ENCODE measurements at regions not wholly inside any gene's neighbourhood (a gene's known extent, or its start where the extent isn't known, plus 50 kb on each side); places are given as distances from the start of the nearest gene placed in this dataset.

GRCh38 chr5:172570594-172571334 lies 70.3 kb upstream of the NEURL1B start:
- Histone ChIP-seq H3K4me1 (ENCODE audit: control insufficient read depth in 3 of 3, insufficient read depth in 3 of 3, low read length in 3 of 3) (peaks cover under 1 to 19% (median 10%) of the 10 kb centered on the region in 3 donors), H3K27ac (ENCODE audit: low read depth, low read length) (no peak overlapping the region), H3K36me3 (ENCODE audit: control insufficient read depth in 3 of 3, insufficient read depth in 3 of 3, low read length in 3 of 3) (no peaks in the 10 kb centered on the region), H3K9ac (ENCODE audit: low read depth in 1 of 3, low read length in 3 of 3) (no peak overlapping the region), H3K9me3 (ENCODE audit: control insufficient read depth in 3 of 3, low read length in 3 of 3) (no peaks in the 10 kb centered on the region), H3K4me3 (ENCODE audit: low read length in 3 of 3) (no peak overlapping the region), H3K27me3 (ENCODE audit: control insufficient read depth in 3 of 3, insufficient read depth in 3 of 3, low read length in 3 of 3) (peaks cover 0 to 2% (median 0%) of the 10 kb centered on the region in 3 donors)

DNA sequence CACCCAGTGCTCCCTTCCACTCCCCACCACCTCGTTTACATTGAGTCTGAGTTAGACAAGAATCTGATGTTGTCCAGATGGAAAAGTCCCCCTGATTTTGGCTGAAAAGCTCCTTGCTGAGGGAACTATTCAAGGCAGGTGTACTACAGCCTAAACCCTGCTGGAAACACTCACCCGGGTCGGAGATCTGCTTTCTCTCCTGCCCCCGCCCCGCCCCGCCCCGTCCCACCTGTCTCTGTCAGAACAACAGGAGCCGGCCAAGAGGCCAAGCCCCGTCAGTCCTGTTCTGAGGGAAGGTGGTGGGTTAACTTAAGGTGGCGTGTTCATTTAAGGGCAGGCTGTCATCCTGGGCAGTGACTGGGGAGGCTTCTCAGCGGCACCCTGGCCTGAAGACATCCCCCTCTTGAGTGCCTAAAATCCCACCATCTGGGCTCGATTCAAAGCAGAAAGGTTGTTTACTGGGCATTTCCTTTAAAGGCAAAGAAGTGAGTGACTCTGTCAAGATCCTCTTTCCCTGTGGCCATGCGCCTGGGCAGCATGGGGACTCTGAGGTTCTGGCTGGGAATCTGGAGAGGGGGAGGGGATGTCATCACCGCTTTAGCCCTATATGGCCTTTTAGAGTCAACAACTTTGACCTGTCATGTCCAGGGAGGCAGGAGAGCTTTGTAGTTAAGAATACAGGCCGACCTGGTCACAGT lies 71.1 kb upstream of the NEURL1B start:
- H3K9me3 ChIP-seq (ENCODE audit: control insufficient read depth in 3 of 3, low read length in 3 of 3) = no peaks in the 10 kb centered on the region
- peaks cover 0 to 14% (median 8%) of the 10 kb centered on the region in 3 donors for H3K4me1 ChIP-seq (ENCODE audit: control insufficient read depth in 3 of 3, insufficient read depth in 3 of 3, low read length in 3 of 3)
- H3K36me3 ChIP-seq (ENCODE audit: control insufficient read depth in 3 of 3, insufficient read depth in 3 of 3, low read length in 3 of 3) = no peaks in the 10 kb centered on the region
- no peak overlapping the region for H3K9ac ChIP-seq (ENCODE audit: low read depth in 1 of 3, low read length in 3 of 3)
- H3K27ac ChIP-seq (ENCODE audit: low read depth, low read length) = no peak overlapping the region
- peaks cover 0 to 2% (median 0%) of the 10 kb centered on the region in 3 donors for H3K27me3 ChIP-seq (ENCODE audit: control insufficient read depth in 3 of 3, insufficient read depth in 3 of 3, low read length in 3 of 3)
- no peak overlapping the region for H3K4me3 ChIP-seq (ENCODE audit: low read length in 3 of 3)

GRCh38 chr5:172568308-172568910 lies 72.7 kb upstream of the NEURL1B start:
- no peaks in the 10 kb centered on the region for H3K36me3 ChIP-seq (ENCODE audit: control insufficient read depth in 3 of 3, insufficient read depth in 3 of 3, low read length in 3 of 3)
- no peak overlapping the region for H3K9ac ChIP-seq (ENCODE audit: low read depth in 1 of 3, low read length in 3 of 3)
- peaks cover 0 to 8% (median 7%) of the 10 kb centered on the region in 3 donors for H3K4me1 ChIP-seq (ENCODE audit: control insufficient read depth in 3 of 3, insufficient read depth in 3 of 3, low read length in 3 of 3)
- no peak overlapping the region for H3K4me3 ChIP-seq (ENCODE audit: low read length in 3 of 3)
- H3K9me3 ChIP-seq (ENCODE audit: control insufficient read depth in 3 of 3, low read length in 3 of 3) = no peaks in the 10 kb centered on the region
- H3K27me3 ChIP-seq (ENCODE audit: control insufficient read depth in 3 of 3, insufficient read depth in 3 of 3, low read length in 3 of 3) = peaks cover 0 to 2% (median 0%) of the 10 kb centered on the region in 3 donors
- H3K27ac ChIP-seq (ENCODE audit: low read depth, low read length) = no peak overlapping the region

DNA sequence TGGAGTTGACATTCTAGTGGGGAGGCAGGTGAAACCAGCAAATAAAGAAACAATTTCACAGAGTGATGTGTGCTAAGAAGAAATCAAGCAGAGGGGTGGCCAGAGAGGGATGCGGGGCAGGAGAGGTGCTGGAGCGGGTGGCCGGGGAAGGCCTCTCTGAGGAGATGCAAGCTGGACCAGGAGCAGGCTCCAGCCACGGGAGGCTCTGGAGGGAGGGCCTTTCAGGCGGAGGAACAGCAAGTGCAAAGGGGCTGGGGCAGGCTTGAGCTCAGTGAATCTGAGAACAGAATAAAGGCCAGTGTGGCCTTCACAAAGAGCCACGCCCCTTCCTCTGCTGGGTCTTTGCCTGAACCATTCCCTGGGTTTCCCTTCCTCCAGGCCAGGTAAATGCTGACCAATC lies 73.2 kb upstream of the NEURL1B start:
- H3K9ac ChIP-seq (ENCODE audit: low read depth in 1 of 3, low read length in 3 of 3) = no peak overlapping the region
- H3K36me3 ChIP-seq (ENCODE audit: control insufficient read depth in 3 of 3, insufficient read depth in 3 of 3, low read length in 3 of 3) = no peaks in the 10 kb centered on the region
- no peak overlapping the region for H3K27ac ChIP-seq (ENCODE audit: low read depth, low read length)
- H3K9me3 ChIP-seq (ENCODE audit: control insufficient read depth in 3 of 3, low read length in 3 of 3) = no peaks in the 10 kb centered on the region
- peaks cover 0 to 6% (median 4%) of the 10 kb centered on the region in 3 donors for H3K27me3 ChIP-seq (ENCODE audit: control insufficient read depth in 3 of 3, insufficient read depth in 3 of 3, low read length in 3 of 3)
- H3K4me3 ChIP-seq (ENCODE audit: low read length in 3 of 3) = no peak overlapping the region
- peaks cover 0 to 8% (median 6%) of the 10 kb centered on the region in 3 donors for H3K4me1 ChIP-seq (ENCODE audit: control insufficient read depth in 3 of 3, insufficient read depth in 3 of 3, low read length in 3 of 3)

GRCh38 chr5:172567294-172567693 lies 73.8 kb upstream of the NEURL1B start:
- no peaks in the 10 kb centered on the region for H3K9me3 ChIP-seq (ENCODE audit: control insufficient read depth in 3 of 3, low read length in 3 of 3)
- no peak overlapping the region for H3K27ac ChIP-seq (ENCODE audit: low read depth, low read length)
- H3K4me3 ChIP-seq (ENCODE audit: low read length in 3 of 3) = no peak overlapping the region
- no peak overlapping the region for H3K9ac ChIP-seq (ENCODE audit: low read depth in 1 of 3, low read length in 3 of 3)
- peaks cover 0 to 6% (median 3%) of the 10 kb centered on the region in 3 donors for H3K4me1 ChIP-seq (ENCODE audit: control insufficient read depth in 3 of 3, insufficient read depth in 3 of 3, low read length in 3 of 3)
- H3K36me3 ChIP-seq (ENCODE audit: control insufficient read depth in 3 of 3, insufficient read depth in 3 of 3, low read length in 3 of 3) = no peaks in the 10 kb centered on the region
- H3K27me3 ChIP-seq (ENCODE audit: control insufficient read depth in 3 of 3, insufficient read depth in 3 of 3, low read length in 3 of 3) = peaks cover 0 to 8% (median 4%) of the 10 kb centered on the region in 3 donors

- no peaks in the 10 kb centered on the region for H3K36me3 ChIP-seq (ENCODE audit: control insufficient read depth in 3 of 3, insufficient read depth in 3 of 3, low read length in 3 of 3)
Observed at GRCh38 chr5:172565931-172566665, 75.0 kb upstream of the NEURL1B start.

GRCh38 chr5:172565455-172565854 lies 75.6 kb upstream of the NEURL1B start:
- Histone ChIP-seq H3K4me3 (ENCODE audit: low read length in 3 of 3) (no peak overlapping the region), H3K27me3 (ENCODE audit: control insufficient read depth in 3 of 3, insufficient read depth in 3 of 3, low read length in 3 of 3) (peaks cover 0 to 6% (median 4%) of the 10 kb centered on the region in 3 donors), H3K9me3 (ENCODE audit: control insufficient read depth in 3 of 3, low read length in 3 of 3) (no peaks in the 10 kb centered on the region), H3K9ac (ENCODE audit: low read depth in 1 of 3, low read length in 3 of 3) (no peak overlapping the region), H3K36me3 (ENCODE audit: control insufficient read depth in 3 of 3, insufficient read depth in 3 of 3, low read length in 3 of 3) (no peaks in the 10 kb centered on the region), H3K27ac (ENCODE audit: low read depth, low read length) (no peak overlapping the region), H3K4me1 (ENCODE audit: control insufficient read depth in 3 of 3, insufficient read depth in 3 of 3, low read length in 3 of 3) (peaks cover 0 to 3% (median 0%) of the 10 kb centered on the region in 3 donors)

More at GRCh38 chr5:172565931-172566665, 75.0 kb upstream of the NEURL1B start:
- peaks cover 0 to 3% (median 1%) of the 10 kb centered on the region in 3 donors for H3K4me1 ChIP-seq (ENCODE audit: control insufficient read depth in 3 of 3, insufficient read depth in 3 of 3, low read length in 3 of 3)
- no peak overlapping the region for H3K4me3 ChIP-seq (ENCODE audit: low read length in 3 of 3)
- H3K9me3 ChIP-seq (ENCODE audit: control insufficient read depth in 3 of 3, low read length in 3 of 3) = no peaks in the 10 kb centered on the region
- H3K9ac ChIP-seq (ENCODE audit: low read depth in 1 of 3, low read length in 3 of 3) = no peak overlapping the region
- H3K27me3 ChIP-seq (ENCODE audit: control insufficient read depth in 3 of 3, insufficient read depth in 3 of 3, low read length in 3 of 3) = peaks cover 0 to 6% (median 4%) of the 10 kb centered on the region in 3 donors
- no peak overlapping the region for H3K27ac ChIP-seq (ENCODE audit: low read depth, low read length)

GRCh38 chr5:172564883-172565282 lies 76.2 kb upstream of the NEURL1B start:
- no peak overlapping the region for H3K27ac ChIP-seq (ENCODE audit: low read depth, low read length)
- H3K36me3 ChIP-seq (ENCODE audit: control insufficient read depth in 3 of 3, insufficient read depth in 3 of 3, low read length in 3 of 3) = no peaks in the 10 kb centered on the region

GRCh38 chr5:172564188-172564587 lies 76.9 kb upstream of the NEURL1B start:
- H3K9me3 ChIP-seq (ENCODE audit: control insufficient read depth in 3 of 3, low read length in 3 of 3) = no peaks in the 10 kb centered on the region
- H3K27ac ChIP-seq (ENCODE audit: low read depth, low read length) = no peak overlapping the region
- no peaks in the 10 kb centered on the region for H3K36me3 ChIP-seq (ENCODE audit: control insufficient read depth in 3 of 3, insufficient read depth in 3 of 3, low read length in 3 of 3)
- H3K27me3 ChIP-seq (ENCODE audit: control insufficient read depth in 3 of 3, insufficient read depth in 3 of 3, low read length in 3 of 3) = peaks cover 0 to 6% (median 4%) of the 10 kb centered on the region in 3 donors
- H3K9ac ChIP-seq (ENCODE audit: low read depth in 1 of 3, low read length in 3 of 3) = no peak overlapping the region
- no peak overlapping the region for H3K4me3 ChIP-seq (ENCODE audit: low read length in 3 of 3)
- no peaks in the 10 kb centered on the region for H3K4me1 ChIP-seq (ENCODE audit: control insufficient read depth in 3 of 3, insufficient read depth in 3 of 3, low read length in 3 of 3)

More at GRCh38 chr5:172564883-172565282, 76.2 kb upstream of the NEURL1B start:
- peaks cover 0 to 6% (median 4%) of the 10 kb centered on the region in 3 donors for H3K27me3 ChIP-seq (ENCODE audit: control insufficient read depth in 3 of 3, insufficient read depth in 3 of 3, low read length in 3 of 3)
- H3K9ac ChIP-seq (ENCODE audit: low read depth in 1 of 3, low read length in 3 of 3) = no peak overlapping the region
- no peak overlapping the region for H3K4me3 ChIP-seq (ENCODE audit: low read length in 3 of 3)
- no peaks in the 10 kb centered on the region for H3K4me1 ChIP-seq (ENCODE audit: control insufficient read depth in 3 of 3, insufficient read depth in 3 of 3, low read length in 3 of 3)
- H3K9me3 ChIP-seq (ENCODE audit: control insufficient read depth in 3 of 3, low read length in 3 of 3) = no peaks in the 10 kb centered on the region

Measured in skeletal muscle tissue (tissue), 3 donors.